Ishikawa (cell line): ENCODE measurements at regions not wholly inside any gene's neighbourhood (a gene's known extent, or its start where the extent isn't known, plus 50 kb on each side); places are given as distances from the start of the nearest gene placed in this dataset.

ENCODE experiments used
- CEBPB ChIP-seq: IDR thresholded peaks from 2 replicates; pipeline ENCODE4 v1.6.1; 2012
- CREB1 ChIP-seq: IDR thresholded peaks from 2 replicates; pipeline ENCODE4 v1.6.1; 2012; ENCODE audit warnings: low read depth
- EGR1 ChIP-seq: IDR thresholded peaks from 2 replicates; pipeline ENCODE4 v1.6.1; 2012
- EP300 ChIP-seq: IDR thresholded peaks from 2 replicates; pipeline ENCODE4 v1.6.1; 2012; ENCODE audit warnings: borderline replicate concordance
- FOXM1 ChIP-seq: IDR thresholded peaks from 2 replicates; pipeline ENCODE4 v1.6.1; 2012; ENCODE audit warnings: low read depth, borderline replicate concordance
- MAX ChIP-seq: IDR thresholded peaks from 2 replicates; pipeline ENCODE4 v1.6.1; 2012
- NFIC ChIP-seq: IDR thresholded peaks from 2 replicates; pipeline ENCODE4 v1.6.1; 2012
- RAD21 ChIP-seq: IDR thresholded peaks from 2 replicates; pipeline ENCODE4 v1.6.1; 2012; ENCODE audit warnings: low read depth
- REST ChIP-seq: IDR thresholded peaks from 2 replicates; pipeline ENCODE4 v1.6.1; 2012; ENCODE audit warnings: low read depth, mild to moderate bottlenecking
- TAF1 ChIP-seq: IDR thresholded peaks from 2 replicates; pipeline ENCODE4 v1.6.1; 2012; ENCODE audit warnings: low read depth, mild to moderate bottlenecking
- TCF12 ChIP-seq: IDR thresholded peaks from 2 replicates; pipeline ENCODE4 v1.6.1; 2012; ENCODE audit warnings: low read depth
- TEAD4 ChIP-seq: IDR thresholded peaks from 2 replicates; pipeline ENCODE4 v1.6.1; 2012
- USF1 ChIP-seq: IDR thresholded peaks from 2 replicates; pipeline ENCODE4 v1.6.1; 2012
- YY1 ChIP-seq: IDR thresholded peaks from 2 replicates; pipeline ENCODE4 v1.6.1; 2012; ENCODE audit warnings: low read depth
- ZBTB7A ChIP-seq: IDR thresholded peaks from 2 replicates; pipeline ENCODE4 v1.6.1; 2012; ENCODE audit warnings: low read depth

- peak; percentile 79 for TF ChIP-seq TEAD4
- no peak for TF ChIP-seq EGR1
These were observed 453.5 kb upstream of the SEMA3A start for GRCh38 chr7:84647797-84648757.

GRCh38 chr7:84642611-84643010 is 448.0 kb upstream of the SEMA3A start:
- TF ChIP-seq NFIC (no peak), ZBTB7A (no peak), EP300 (no peak), YY1 (no peak), FOXM1 (no peak), REST (no peak), TAF1 (no peak), TEAD4 (no peak), MAX (no peak), RAD21 (no peak), CEBPB (no peak), CREB1 (no peak), TCF12 (no peak), USF1 (no peak), EGR1 (no peak)

GRCh38 chr7:84640637-84641036 is 446.0 kb upstream of the SEMA3A start:
- TF ChIP-seq ZBTB7A (no peak), FOXM1 (no peak), RAD21 (no peak), CEBPB (no peak), TEAD4 (no peak)

GRCh38 chr7:84638339-84638697 is 443.7 kb upstream of the SEMA3A start:
- TF ChIP-seq TAF1 (no peak), USF1 (no peak), CEBPB (no peak), ZBTB7A (no peak), NFIC (no peak), FOXM1 (no peak), RAD21 (no peak), TEAD4 (no peak), EP300 (no peak), CREB1 (no peak), TCF12 (no peak), MAX (no peak), YY1 (no peak), REST (no peak), EGR1 (no peak)

GRCh38 chr7:84637568-84638338 is 443.2 kb upstream of the SEMA3A start:
- peak; percentile 80 for TF ChIP-seq EP300
- TF ChIP-seq MAX = peak; percentile 52; the same call in 1 of the 2 replicates
- no peak for TF ChIP-seq RAD21
- TF ChIP-seq NFIC = no peak
- TF ChIP-seq EGR1 = no peak
- no peak for TF ChIP-seq CEBPB
- no peak for TF ChIP-seq ZBTB7A
- TF ChIP-seq TAF1 = no peak
- peak; percentile 79; the same call in 1 of the 2 replicates for TF ChIP-seq FOXM1
- no peak for TF ChIP-seq YY1
- peak; percentile 93 for TF ChIP-seq TEAD4
- TF ChIP-seq REST = no peak
- TF ChIP-seq TCF12 = peak; percentile 54; the same call in 1 of the 2 replicates
- no peak for TF ChIP-seq CREB1
- no peak for TF ChIP-seq USF1
